Loucy (cell line): ENCODE measurements at regions not wholly inside any gene's neighbourhood (a gene's known extent, or its start where the extent isn't known, plus 50 kb on each side); places are given as distances from the start of the nearest gene placed in this dataset.
A peak's percentile ranks its signal among the peaks of the same experiment; 100 is the strongest.

ENCODE experiments used
- H2AFZ ChIP-seq: fragments of 200-600 bp; sonication (generic); 2 replicates; pipeline ENCODE4 v1.6.0; 2016; ENCODE audit warnings: antibody characterized with exemption, mild to moderate bottlenecking, low read length, moderate library complexity
- H3F3A ChIP-seq: fragments of 200-600 bp; 2 replicates; pipeline ENCODE4 v1.6.0; 2016; ENCODE audit warnings: antibody characterized with exemption, low read depth, mild to moderate bottlenecking
- H3K27me3 ChIP-seq: fragments of 200-600 bp; sonication (generic); 2 replicates; pipeline ENCODE4 v1.6.1; 2014; ENCODE audit warnings: low read length, mild to moderate bottlenecking; ENCODE audit not compliant: insufficient read depth, poor library complexity, severe bottlenecking
- H3K36me3 ChIP-seq: fragments of 200-600 bp; sonication (generic); 2 replicates; pipeline ENCODE4 v1.6.1; 2016; ENCODE audit warnings: low read length; ENCODE audit not compliant: insufficient read depth
- H3K4me1 ChIP-seq: fragments of 200-600 bp; sonication (generic); 2 replicates; pipeline ENCODE4 v1.5.1; 2014; ENCODE audit warnings: low read length, mild to moderate bottlenecking; ENCODE audit not compliant: insufficient read depth, poor library complexity, severe bottlenecking
- H3K4me2 ChIP-seq: fragments of 200-600 bp; sonication (generic); 2 replicates; pipeline ENCODE4 v1.6.0; 2014; ENCODE audit warnings: antibody characterized with exemption, low read length, low read depth, mild to moderate bottlenecking; ENCODE audit not compliant: poor library complexity, severe bottlenecking
- H3K4me3 ChIP-seq: fragments of 200-600 bp; sonication (generic); 2 replicates; pipeline ENCODE4 v1.5.1; 2014; ENCODE audit warnings: low read length, mild to moderate bottlenecking, mixed read lengths; ENCODE audit not compliant: poor library complexity, severe bottlenecking
- H3K79me2 ChIP-seq: fragments of 200-600 bp; sonication (generic); 2 replicates; pipeline ENCODE4 v1.6.1; 2014; ENCODE audit warnings: low read length; ENCODE audit not compliant: insufficient read depth
- H3K9ac ChIP-seq: fragments of 200-600 bp; sonication (generic); 2 replicates; pipeline ENCODE4 v1.6.0; 2014; ENCODE audit warnings: mild to moderate bottlenecking, low read depth, low read length, moderate library complexity; ENCODE audit not compliant: poor library complexity, severe bottlenecking
- H3K9me2 ChIP-seq: fragments of 200-600 bp; sonication (generic); replicated peaks from 2 replicates; pipeline ENCODE4 v1.6.1; 2016; ENCODE audit warnings: low read depth, low read length, mixed read lengths
- H3K9me3 ChIP-seq: fragments of 200-600 bp; sonication (generic); 2 replicates; pipeline ENCODE4 v1.6.1; 2014; ENCODE audit warnings: mild to moderate bottlenecking, antibody characterized with exemption, low read length, low read depth; ENCODE audit not compliant: insufficient read depth
- H4K20me1 ChIP-seq: fragments of 200-600 bp; sonication (generic); 2 replicates; pipeline ENCODE4 v1.6.0; 2014; ENCODE audit warnings: antibody characterized with exemption, low read length, mild to moderate bottlenecking; ENCODE audit not compliant: insufficient read depth, poor library complexity, severe bottlenecking
- EZH2phosphoT487 ChIP-seq: fragments of 200-600 bp; IDR thresholded peaks from 2 replicates; pipeline ENCODE4 v1.6.1; 2018; ENCODE audit warnings: antibody characterized with exemption, mild to moderate bottlenecking, moderate library complexity, borderline replicate concordance
- TF ChIP-seq, protein P1 (sequence below): fragments of 200-600 bp; sonication (generic); conservative IDR thresholded peaks from 2 replicates; pipeline ENCODE4 v1.5.1; 2014; ENCODE audit warnings: mild to moderate bottlenecking, antibody characterized with exemption, low read length

GRCh38 chr3:159907828-159908227, 80.8 kb upstream of the IL12A start:
- H3F3A ChIP-seq: no peaks in the 10 kb centered on the region
- H3K36me3 ChIP-seq: no peaks in the 10 kb centered on the region
- no peaks in the 10 kb centered on the region for H3K9me2 ChIP-seq
- TF ChIP-seq, protein P1, sequence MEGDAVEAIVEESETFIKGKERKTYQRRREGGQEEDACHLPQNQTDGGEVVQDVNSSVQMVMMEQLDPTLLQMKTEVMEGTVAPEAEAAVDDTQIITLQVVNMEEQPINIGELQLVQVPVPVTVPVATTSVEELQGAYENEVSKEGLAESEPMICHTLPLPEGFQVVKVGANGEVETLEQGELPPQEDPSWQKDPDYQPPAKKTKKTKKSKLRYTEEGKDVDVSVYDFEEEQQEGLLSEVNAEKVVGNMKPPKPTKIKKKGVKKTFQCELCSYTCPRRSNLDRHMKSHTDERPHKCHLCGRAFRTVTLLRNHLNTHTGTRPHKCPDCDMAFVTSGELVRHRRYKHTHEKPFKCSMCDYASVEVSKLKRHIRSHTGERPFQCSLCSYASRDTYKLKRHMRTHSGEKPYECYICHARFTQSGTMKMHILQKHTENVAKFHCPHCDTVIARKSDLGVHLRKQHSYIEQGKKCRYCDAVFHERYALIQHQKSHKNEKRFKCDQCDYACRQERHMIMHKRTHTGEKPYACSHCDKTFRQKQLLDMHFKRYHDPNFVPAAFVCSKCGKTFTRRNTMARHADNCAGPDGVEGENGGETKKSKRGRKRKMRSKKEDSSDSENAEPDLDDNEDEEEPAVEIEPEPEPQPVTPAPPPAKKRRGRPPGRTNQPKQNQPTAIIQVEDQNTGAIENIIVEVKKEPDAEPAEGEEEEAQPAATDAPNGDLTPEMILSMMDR: no peak
- TF ChIP-seq EZH2phosphoT487: no peak
- no peak overlapping the region for H3K4me2 ChIP-seq
- H3K4me3 ChIP-seq: no peak overlapping the region
- no peaks in the 10 kb centered on the region for H4K20me1 ChIP-seq
- no peaks in the 10 kb centered on the region for H3K4me1 ChIP-seq
- H3K9me3 ChIP-seq: no peaks in the 10 kb centered on the region
- no peak overlapping the region for H2AFZ ChIP-seq
- no peaks in the 10 kb centered on the region for H3K27me3 ChIP-seq
- no peak overlapping the region for H3K9ac ChIP-seq
- H3K79me2 ChIP-seq: no peaks in the 10 kb centered on the region

DNA sequence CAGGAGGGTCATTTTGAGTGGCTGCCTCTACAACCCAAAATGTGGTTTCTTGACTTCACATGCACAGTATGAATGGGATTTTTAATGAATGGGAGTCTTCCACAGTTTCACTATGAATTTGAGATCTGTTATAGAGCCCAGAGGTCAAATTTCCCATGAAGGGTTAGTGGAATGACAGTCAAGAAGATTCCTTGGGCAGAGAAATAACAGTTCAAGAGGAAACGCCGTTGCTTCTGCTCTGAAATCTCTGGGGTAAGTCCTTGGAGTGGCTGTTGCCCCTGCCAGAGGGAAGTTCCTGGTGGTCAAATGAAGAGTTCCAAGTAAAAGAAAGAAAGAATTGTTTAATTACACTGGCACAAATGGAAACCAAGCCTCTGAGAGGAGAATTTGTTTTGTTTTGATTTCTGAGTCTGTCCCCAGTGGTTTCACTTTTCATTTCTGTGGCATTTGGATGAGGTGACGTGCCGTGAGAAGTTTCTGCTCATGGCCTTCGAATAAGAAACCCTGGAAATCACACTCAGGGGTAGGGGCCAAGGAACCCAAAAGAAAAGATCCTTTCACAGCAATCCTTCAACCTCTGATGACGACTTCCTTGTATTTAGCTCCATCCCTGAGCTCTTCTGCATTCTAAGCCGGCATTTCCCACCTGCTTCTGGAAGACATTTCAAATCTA, 77.5 kb upstream of the IL12A start:
- no peaks in the 10 kb centered on the region for H3K36me3 ChIP-seq
- H3K4me3 ChIP-seq: no peak overlapping the region
- H4K20me1 ChIP-seq: no peaks in the 10 kb centered on the region
- no peak overlapping the region for H3K9ac ChIP-seq
- no peak overlapping the region for H2AFZ ChIP-seq
- H3K79me2 ChIP-seq: no peaks in the 10 kb centered on the region
- H3K9me2 ChIP-seq: no peaks in the 10 kb centered on the region
- TF ChIP-seq, protein P1: no peak
- no peak for TF ChIP-seq EZH2phosphoT487
- no peaks in the 10 kb centered on the region for H3K9me3 ChIP-seq
- H3K4me2 ChIP-seq: peak overlapping the region; percentile 3
- H3K4me1 ChIP-seq: no peaks in the 10 kb centered on the region
- no peaks in the 10 kb centered on the region for H3F3A ChIP-seq
- no peaks in the 10 kb centered on the region for H3K27me3 ChIP-seq

DNA sequence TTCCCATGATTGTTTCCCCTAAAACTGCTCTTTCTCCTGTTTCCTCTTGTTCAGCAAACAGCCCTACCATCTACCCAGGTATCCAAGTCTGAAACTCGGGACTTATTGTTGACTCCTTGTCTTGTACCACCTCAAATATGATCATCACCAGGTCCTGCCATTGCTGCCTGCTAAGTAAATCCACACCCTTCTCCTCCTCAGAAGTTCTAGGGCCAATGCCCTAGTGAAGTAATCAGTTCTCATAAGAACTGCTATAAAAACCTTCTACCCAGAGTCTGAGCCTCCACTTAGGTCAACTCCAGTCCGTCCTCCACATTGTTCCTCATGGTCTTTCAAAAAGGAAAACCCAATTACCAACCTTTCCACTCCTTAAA, 77.0 kb upstream of the IL12A start:
- Histone ChIP-seq H3K9me2 (no peaks in the 10 kb centered on the region), H3K27me3 (no peaks in the 10 kb centered on the region), H3K36me3 (no peaks in the 10 kb centered on the region), H3K4me1 (no peaks in the 10 kb centered on the region), H3K9ac (no peak overlapping the region), H3K9me3 (no peaks in the 10 kb centered on the region), H3K4me2 (no peak overlapping the region), H3K4me3 (no peak overlapping the region), H3F3A (no peaks in the 10 kb centered on the region), H4K20me1 (no peaks in the 10 kb centered on the region), H3K79me2 (no peaks in the 10 kb centered on the region), H2AFZ (no peak overlapping the region)
- TF ChIP-seq EZH2phosphoT487: no peak
- TF ChIP-seq, protein P1: no peak
